GM12878 (cell line): ENCODE measurements at regions not wholly inside any gene's neighbourhood (a gene's known extent, or its start where the extent isn't known, plus 50 kb on each side); places are given as distances from the start of the nearest gene placed in this dataset.

Source experiments
- ATAC-seq: fragments of 200-7000 bp; cut with Tn5 transposase; 3 replicates; pipeline ENCODE4 v1.9.1; 2020; ENCODE audit warnings: mild to moderate bottlenecking, moderate library complexity
- BruUV-seq: library from RNA; stranded (reverse); fragments of 400-500 nt; replicated peaks from 2 replicates; lab custom pipeline; 2021; lab: Mats Ljungman, UMichigan
- CTCF ChIA-PET: fragments of 300-600 bp; sonication (Branson Sonifier 250); formaldehyde crosslinking; extraction: SDS; loops from one replicate; lab custom pipeline; 2021; ENCODE audit warnings: inconsistent platforms; lab: Yijun Ruan, JAX
- POLR2A ChIA-PET: fragments of 350-600 bp; formaldehyde crosslinking; extraction: SDS; loops from one replicate; lab custom pipeline; 2021; ENCODE audit warnings: inconsistent platforms; lab: Charles Lee
- RAD21 ChIA-PET: fragments of 300-600 bp; sonication (Branson Sonifier 250); formaldehyde crosslinking; loops from one replicate; lab custom pipeline; 2023; ENCODE audit warnings: antibody characterized with exemption; ENCODE audit not compliant: unreplicated experiment; lab: Charles Lee
- SMC1A ChIA-PET: fragments of 300-600 bp; sonication (Branson Sonifier 250); formaldehyde crosslinking; loops from one replicate; lab custom pipeline; 2023; ENCODE audit not compliant: unreplicated experiment, uncharacterized antibody; lab: Charles Lee
- DNase-seq: peaks from one replicate; pipeline ENCODE4 v3.0.0-alpha.2; 2011; ENCODE audit warnings: low read depth, low spot score
- FAIRE-seq: peaks from 3 replicates; lab custom pipeline; 2011; peaks lifted over from hg19 to GRCh38; lab: Jason Lieb, UNC
- H2AFZ ChIP-seq: 2 replicates; pipeline ENCODE4 v1.6.0; 2011; ENCODE audit warnings: low read depth, low read length, control low read depth; ENCODE audit not compliant: control insufficient read depth
- H3K27ac ChIP-seq: 2 replicates; pipeline ENCODE4 v1.5.1; 2011; ENCODE audit warnings: control low read depth; ENCODE audit not compliant: control insufficient read depth, insufficient read depth
- H3K27me3 ChIP-seq, 2 experiments: replicated peaks in 1 of 2; 2 replicates each; pipeline versions ENCODE4 v1.6.0 to v1.6.1; 2011; ENCODE audit warnings: low read length in 1 of 2; ENCODE audit not compliant: control insufficient read depth in 2 of 2, insufficient read depth in 2 of 2
- H3K36me3 ChIP-seq, 2 experiments: 2 replicates each; pipeline ENCODE4 v1.5.1; 2011; ENCODE audit warnings: low read length in 1 of 2; ENCODE audit not compliant: control insufficient read depth in 2 of 2, insufficient read depth in 2 of 2
- H3K4me1 ChIP-seq: 2 replicates; pipeline ENCODE4 v1.6.1; 2011; ENCODE audit warnings: mild to moderate bottlenecking, low read length, moderate library complexity, mixed read lengths; ENCODE audit not compliant: control insufficient read depth, insufficient read depth
- H3K4me2 ChIP-seq: 2 replicates; pipeline ENCODE4 v1.6.0; 2011; ENCODE audit warnings: control low read depth; ENCODE audit not compliant: control insufficient read depth, insufficient read depth
- H3K4me3 ChIP-seq: fragments of 200-600 bp; sonication (generic); 2 replicates; pipeline ENCODE4 v1.5.1; 2016
- H3K79me2 ChIP-seq: 2 replicates; pipeline ENCODE4 v1.6.0; 2011; ENCODE audit warnings: low read length; ENCODE audit not compliant: control insufficient read depth, insufficient read depth
- H3K9ac ChIP-seq: 2 replicates; pipeline ENCODE4 v1.8.0; 2011; ENCODE audit warnings: low read length, control low read depth, mixed read lengths; ENCODE audit not compliant: control insufficient read depth, insufficient read depth
- H3K9me3 ChIP-seq: replicated peaks from 3 replicates; pipeline ENCODE4 v1.5.1; 2011; ENCODE audit warnings: mild to moderate bottlenecking, low read length; ENCODE audit not compliant: control insufficient read depth, insufficient read depth
- H4K20me1 ChIP-seq: 2 replicates; pipeline ENCODE4 v1.6.0; 2011; ENCODE audit not compliant: control insufficient read depth, insufficient read depth
- ATF2 ChIP-seq: IDR thresholded peaks from 2 replicates; pipeline ENCODE4 v1.6.1; 2012; ENCODE audit warnings: low read length, inconsistent platforms
- BCLAF1 ChIP-seq: fragments of 450-650 bp; IDR thresholded peaks from 2 replicates; pipeline ENCODE4 v1.6.1; 2017; ENCODE audit warnings: antibody characterized with exemption, mild to moderate bottlenecking, moderate library complexity
- E2F4 ChIP-seq: IDR thresholded peaks from 2 replicates; pipeline ENCODE4 v1.6.1; 2012; ENCODE audit warnings: low read depth, low read length, improper control_type of control experiment
- EED ChIP-seq: sonication (generic); IDR thresholded peaks from 2 replicates; pipeline ENCODE4 v1.6.1; 2016; ENCODE audit warnings: antibody characterized with exemption, low read depth
- HCFC1 ChIP-seq: fragments of 150-350 bp; IDR thresholded peaks from 2 replicates; pipeline ENCODE4 v1.6.1; 2014; ENCODE audit warnings: low read length
- IRF4 ChIP-seq: IDR thresholded peaks from 2 replicates; pipeline ENCODE4 v1.6.1; 2011; ENCODE audit warnings: low read depth, low read length
- MEF2B ChIP-seq: fragments of 450-650 bp; IDR thresholded peaks from 2 replicates; pipeline ENCODE4 v1.6.1; 2018; ENCODE audit warnings: mild to moderate bottlenecking, moderate library complexity; ENCODE audit not compliant: partially characterized antibody, poor library complexity, severe bottlenecking
- NBN ChIP-seq: fragments of 450-650 bp; IDR thresholded peaks from 2 replicates; pipeline ENCODE4 v1.6.1; 2016
- NFIC ChIP-seq: IDR thresholded peaks from 2 replicates; pipeline ENCODE4 v1.6.1; 2012; ENCODE audit warnings: low read depth, mild to moderate bottlenecking, inconsistent platforms, low read length, moderate library complexity
- RAD51 ChIP-seq: fragments of 450-650 bp; IDR thresholded peaks from 2 replicates; pipeline ENCODE4 v1.6.1; 2016; ENCODE audit warnings: moderate library complexity, mild to moderate bottlenecking, inconsistent platforms
- RBBP5 ChIP-seq: fragments of 200-600 bp; sonication (generic); conservative IDR thresholded peaks from 2 replicates; pipeline ENCODE4 v1.6.1; 2016
- SUZ12 ChIP-seq: fragments of 200-600 bp; sonication (generic); IDR thresholded peaks from one replicate; pipeline ENCODE4 v1.6.1; 2018; ENCODE audit warnings: antibody characterized with exemption, mild to moderate bottlenecking; ENCODE audit not compliant: unreplicated experiment
- TCF7 ChIP-seq: IDR thresholded peaks from 2 replicates; pipeline ENCODE4 v1.6.1; 2014; ENCODE audit warnings: antibody characterized with exemption, borderline replicate concordance
- ZNF207 ChIP-seq: fragments of 450-650 bp; IDR thresholded peaks from 2 replicates; pipeline ENCODE4 v1.6.1; 2014; ENCODE audit warnings: antibody characterized with exemption, mild to moderate bottlenecking, borderline replicate concordance
- ZNF274 ChIP-seq: IDR thresholded peaks from one replicate; pipeline ENCODE4 v1.8.0; 2011; ENCODE audit not compliant: insufficient read length, insufficient read depth
- ZNF687 ChIP-seq: fragments of 450-650 bp; IDR thresholded peaks from 2 replicates; pipeline ENCODE4 v1.6.1; 2017; ENCODE audit warnings: mild to moderate bottlenecking, moderate library complexity
- ZSCAN29 ChIP-seq: fragments of 450-650 bp; IDR thresholded peaks from 2 replicates; pipeline ENCODE4 v1.6.1; 2017; ENCODE audit warnings: mild to moderate bottlenecking, moderate library complexity
- WGBS: methylation state at CpG from one replicate; pipeline ENCODE4 v1.1.6; 2016; ENCODE audit warnings: low lambda C conversion rate; ENCODE audit not compliant: insufficient replicate concordance, insufficient coverage; ENCODE audit errors: missing lambda C conversion rate; 5-methylcytosine and 5-hydroxymethylcytosine counted together
- in situ Hi-C: fragments of 300-500 bp; cut with MboI; formaldehyde crosslinking; loops from 9 replicates; pipeline ENCODE4 v1.14.3; 2018; ENCODE audit warnings: mixed read lengths
- intact Hi-C: fragments of 100-400 bp; cut with micrococcal nuclease; formaldehyde crosslinking; loops from one replicate; pipeline ENCODE4 v1.14.2; 2022; ENCODE audit not compliant: unreplicated experiment

- no peak for TF ChIP-seq ZNF207
Measured at GRCh38 chr9:113793558-113793957, 82.6 kb upstream of the ZNF618 start (continued).

GRCh38 chr9:113794721-113795120, 81.4 kb upstream of the ZNF618 start:
- FAIRE-seq (no peak), ATAC-seq (no peak), DNase-seq (no peak)
- Histone ChIP-seq H3K4me2 (no peak overlapping the region), H3K9ac (no peak overlapping the region), H3K4me3 (no peak overlapping the region), H4K20me1 (no peaks in the 10 kb centered on the region; the same call in 1 of the 2 replicates), H3K79me2 (no peaks in the 10 kb centered on the region), H3K27me3 (no peaks in the 10 kb centered on the region), H3K27ac (no peak overlapping the region), H3K4me1 (no peaks in the 10 kb centered on the region), H3K36me3 (no peaks in the 10 kb centered on the region), H3K9me3 (no peaks in the 10 kb centered on the region), H2AFZ (no peak overlapping the region)
- ChIA-PET CTCF (no interaction called here), RAD21 (no interaction called here), SMC1A (no interaction called here), POLR2A (no interaction called here)
- intact Hi-C loops, result no loop called here
- 34% methylated on average over 6 of the region's 6 CpGs for WGBS
- in situ Hi-C loops, result no loop called here
- BruUV-seq, result no TSS peak
- no peak for TF ChIP-seq NFIC
- no peak for TF ChIP-seq E2F4
- TF ChIP-seq HCFC1, result no peak
- TF ChIP-seq ATF2, result no peak
- TF ChIP-seq RAD51, result no peak
- no peak for TF ChIP-seq NBN
- TF ChIP-seq ZNF274, result no peak
- no peak for TF ChIP-seq ZNF687
- TF ChIP-seq SUZ12, result no peak
- no peak for TF ChIP-seq IRF4
- no peak for TF ChIP-seq BCLAF1
- TF ChIP-seq ZSCAN29, result no peak
- no peak for TF ChIP-seq RBBP5
- TF ChIP-seq TCF7, result no peak
- no peak for TF ChIP-seq MEF2B
- no peak for TF ChIP-seq EED
